Stimulated activated CD4-positive, alpha-beta T cell treated with anti-CD3 and anti-CD28 coated beads, Interleukin-1b, Interleukin-23, amount 100 ng/mL, for 24 hours (primary cell): ENCODE measurements at regions not wholly inside any gene's neighbourhood (a gene's known extent, or its start where the extent isn't known, plus 50 kb on each side); places are given as distances from the start of the nearest gene placed in this dataset.

Source experiments
- DNase-seq, 4 experiments: peaks; one replicate each; pipeline ENCODE4 v3.0.0-alpha.2; 2020; ENCODE audit warnings: low read depth in 4 of 4, low spot score in 1 of 4

DNA sequence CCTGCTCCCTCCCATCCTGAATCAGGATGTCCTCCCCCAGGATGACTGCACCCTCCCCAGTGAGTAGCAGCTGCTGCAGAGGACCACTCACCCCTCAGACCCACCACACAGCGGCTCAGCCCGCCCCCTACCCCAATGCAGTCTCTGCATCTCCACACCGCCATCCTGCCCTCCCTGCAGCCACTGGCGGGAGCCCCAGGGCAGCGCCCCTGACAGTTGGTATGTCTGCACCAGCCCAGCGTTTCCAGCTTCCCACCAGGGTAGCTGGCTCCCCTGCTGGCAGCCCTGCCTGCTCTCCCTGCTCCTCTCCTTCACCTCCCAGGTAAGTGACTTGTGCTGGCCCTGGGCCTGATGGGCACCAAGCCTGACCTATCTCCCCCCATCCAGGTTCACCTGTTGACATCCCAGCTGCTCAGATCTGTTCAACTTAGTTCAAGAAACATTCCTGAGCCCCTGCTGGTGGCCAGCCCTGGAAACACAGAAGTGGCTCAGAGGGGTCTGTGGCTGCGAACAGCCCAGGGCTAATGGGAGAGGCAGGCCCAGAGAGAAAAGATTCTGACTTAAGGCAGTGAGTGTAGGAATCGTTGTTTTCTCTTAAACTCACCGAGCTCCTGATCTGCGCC lies 117.7 kb upstream of the RAB6C start:
- DNase-seq = no peak

DNA sequence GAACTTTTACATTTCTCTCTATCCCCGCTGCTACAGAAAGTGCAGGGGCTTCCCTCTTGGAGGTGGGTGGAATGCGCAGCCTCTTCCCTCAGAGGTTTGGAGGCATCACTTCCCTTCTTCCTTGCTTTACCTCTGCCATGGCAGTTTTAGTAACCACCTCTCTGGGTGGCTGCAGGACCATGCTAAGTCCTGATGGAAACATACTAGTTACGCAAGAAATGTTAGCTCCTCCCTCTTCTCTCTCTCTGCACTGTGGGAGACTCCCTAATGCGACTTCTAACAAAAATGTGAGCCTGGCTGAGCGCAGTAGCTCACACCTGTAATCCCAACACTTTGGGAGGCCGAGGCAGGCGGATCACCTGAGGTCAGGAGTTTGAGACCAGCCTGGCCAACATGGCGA lies 116.8 kb upstream of the RAB6C start:
- no peak for DNase-seq

DNA sequence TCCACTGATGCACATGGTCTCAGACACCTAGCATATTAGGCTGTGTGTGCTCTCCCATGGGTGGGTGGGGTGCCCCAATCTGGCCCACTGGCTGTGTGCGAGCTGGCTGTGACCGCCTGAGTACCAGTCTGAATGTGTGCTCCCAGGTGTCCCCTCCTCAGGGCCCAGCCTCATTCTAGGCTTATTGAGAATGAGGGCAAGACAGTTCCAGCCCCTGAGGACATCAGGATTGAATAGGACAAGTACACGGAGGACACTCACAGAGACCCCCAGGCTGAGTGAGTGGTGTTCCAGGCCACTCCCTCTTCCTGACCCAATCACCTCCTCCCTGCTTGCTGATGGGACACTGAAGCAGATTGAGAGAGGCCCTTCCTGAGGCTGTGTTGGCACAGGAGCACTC lies 116.1 kb upstream of the RAB6C start:
- DNase-seq = no peak

DNA sequence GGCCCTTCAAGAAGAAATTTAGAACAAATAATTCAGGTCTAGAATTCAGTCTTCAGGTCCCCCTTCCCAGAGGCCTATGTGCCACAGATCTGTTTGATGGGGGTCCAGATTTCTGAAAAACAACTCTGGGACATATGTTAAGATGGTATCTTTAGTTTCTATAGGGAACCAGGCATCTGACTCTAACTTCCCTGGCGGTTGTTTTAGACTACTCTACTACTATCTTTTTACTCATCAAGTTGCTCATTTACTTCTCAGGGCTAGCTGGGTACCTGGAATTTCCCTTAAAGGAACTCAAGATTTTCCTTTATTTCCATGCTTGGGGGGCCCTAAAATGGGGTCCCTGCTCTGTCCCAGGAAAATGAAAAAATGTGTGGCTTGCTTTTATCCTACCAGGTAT lies 114.7 kb upstream of the RAB6C start:
- DNase-seq = no peak

DNA sequence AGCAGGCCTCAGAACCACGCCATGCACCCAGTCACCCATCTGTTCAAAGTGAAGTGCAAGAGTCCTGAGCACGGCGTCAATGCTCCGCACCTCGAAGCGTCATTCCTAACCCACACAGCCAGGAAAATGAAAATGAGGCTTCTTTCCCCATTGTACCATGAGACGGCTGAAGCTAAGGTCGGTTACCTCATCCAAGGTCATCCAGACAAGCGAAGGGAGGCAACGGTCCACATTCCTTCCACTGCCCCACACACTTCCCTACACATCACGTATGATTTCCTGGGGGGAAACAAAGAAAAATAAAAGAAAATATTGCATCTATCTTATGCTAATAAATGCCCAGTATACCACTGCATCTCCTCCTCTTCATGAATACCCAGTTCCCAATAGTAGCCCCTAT lies 113.5 kb upstream of the RAB6C start:
- DNase-seq = no peak

DNA sequence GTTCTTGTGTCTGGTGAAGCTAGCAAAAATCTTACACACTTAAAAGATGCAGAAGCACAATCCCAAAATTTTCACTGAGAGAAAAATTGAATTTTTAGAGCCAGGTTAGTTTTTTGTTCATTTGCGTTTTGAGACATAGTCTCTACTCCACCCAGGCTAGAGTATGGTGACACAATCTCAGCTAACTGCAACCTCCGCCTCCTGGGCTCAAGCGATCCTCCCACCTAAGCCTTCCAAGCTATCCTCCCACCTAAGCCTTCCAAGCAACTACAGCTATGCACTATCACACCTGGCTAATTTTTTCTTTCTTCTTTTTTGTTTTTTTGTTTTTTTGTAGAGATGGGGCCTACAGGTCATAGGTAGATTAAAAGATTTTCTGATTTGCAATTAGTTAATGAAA lies 113.1 kb upstream of the RAB6C start:
- DNase-seq = no peak

DNA sequence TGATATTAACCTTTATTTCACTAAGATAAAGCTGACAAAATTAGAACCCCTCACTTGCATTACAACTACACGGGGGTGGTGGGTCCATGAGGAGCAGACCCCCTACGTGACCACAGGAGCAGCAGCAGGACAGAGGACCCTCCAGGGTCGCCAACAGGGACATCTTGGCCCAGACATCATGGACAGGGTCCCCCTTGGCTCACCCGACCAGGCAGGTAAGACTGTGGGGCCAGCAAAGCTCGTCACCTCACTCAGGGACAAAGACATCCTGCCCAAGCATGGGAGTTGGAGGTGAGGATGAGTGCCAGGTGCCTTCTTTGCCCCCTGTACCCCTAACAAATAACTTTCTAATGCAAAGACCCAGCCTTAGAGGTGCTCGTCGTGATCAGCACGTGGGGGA lies 111.3 kb upstream of the RAB6C start:
- DNase-seq = no peak

DNA sequence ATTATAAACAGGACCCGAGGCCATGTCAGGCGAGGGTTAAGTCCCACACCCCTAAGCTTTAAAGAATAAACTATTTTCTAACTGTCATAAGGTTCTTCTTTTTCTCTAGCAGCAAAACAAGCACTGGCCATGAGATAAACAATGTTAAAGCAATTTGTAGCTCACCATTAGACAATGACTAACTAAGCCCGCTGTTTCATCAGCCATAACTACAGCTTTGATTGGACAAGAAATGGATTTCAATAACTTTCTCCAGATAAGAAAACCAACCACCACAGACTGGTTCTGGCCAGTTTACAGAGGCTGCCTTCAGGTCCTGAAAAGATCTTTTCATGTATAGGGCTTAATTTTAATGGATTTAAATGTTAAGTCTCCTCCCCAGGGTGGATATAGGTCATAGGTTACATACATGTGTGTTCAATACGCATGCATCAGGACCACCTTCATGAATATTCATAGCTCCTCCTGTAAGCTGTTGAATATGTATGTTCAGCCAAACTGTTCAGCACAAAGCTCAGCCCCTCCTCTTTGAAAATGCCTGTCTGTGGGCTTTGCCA lies 108.7 kb upstream of the RAB6C start:
- DNase-seq = no peak

DNA sequence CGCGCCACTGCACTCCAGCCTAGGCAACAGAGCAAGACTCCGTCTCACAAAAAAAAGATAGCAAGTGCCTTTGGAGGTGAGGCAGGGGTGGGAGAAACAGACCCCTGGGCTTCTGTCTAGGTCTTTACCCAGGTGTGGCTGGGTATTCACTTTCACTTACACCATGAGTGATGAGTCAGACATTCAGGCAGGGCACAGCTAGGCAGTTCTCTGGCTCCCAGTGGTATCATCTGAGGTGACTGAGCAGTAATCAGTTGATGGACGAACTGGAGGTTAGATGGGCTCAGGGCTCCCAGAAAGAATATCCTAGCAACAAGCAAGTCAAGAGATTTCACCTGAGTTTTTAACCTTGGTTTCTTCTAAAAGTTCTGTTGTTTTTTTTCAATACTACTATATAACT lies 107.0 kb upstream of the RAB6C start:
- DNase-seq = no peak

DNA sequence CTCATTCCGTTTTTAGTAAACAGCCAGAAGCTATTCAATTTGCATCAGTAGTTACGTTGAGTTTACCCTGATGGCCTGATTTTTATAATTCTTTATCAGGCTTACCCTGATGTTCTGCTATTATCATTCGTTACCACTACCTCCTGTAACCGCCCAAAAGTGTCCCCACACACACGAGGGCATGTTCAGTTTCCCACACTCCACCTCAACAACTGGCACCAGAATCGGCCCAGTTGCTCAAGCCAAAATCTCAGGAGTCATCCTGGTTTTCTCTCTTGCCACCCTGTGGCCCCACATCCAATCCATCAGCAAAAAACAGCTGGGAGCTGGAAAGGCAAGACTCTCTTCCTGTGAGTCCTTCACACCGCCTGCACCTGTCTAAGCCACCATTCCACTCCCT lies 102.9 kb upstream of the RAB6C start:
- no peak for DNase-seq

DNA sequence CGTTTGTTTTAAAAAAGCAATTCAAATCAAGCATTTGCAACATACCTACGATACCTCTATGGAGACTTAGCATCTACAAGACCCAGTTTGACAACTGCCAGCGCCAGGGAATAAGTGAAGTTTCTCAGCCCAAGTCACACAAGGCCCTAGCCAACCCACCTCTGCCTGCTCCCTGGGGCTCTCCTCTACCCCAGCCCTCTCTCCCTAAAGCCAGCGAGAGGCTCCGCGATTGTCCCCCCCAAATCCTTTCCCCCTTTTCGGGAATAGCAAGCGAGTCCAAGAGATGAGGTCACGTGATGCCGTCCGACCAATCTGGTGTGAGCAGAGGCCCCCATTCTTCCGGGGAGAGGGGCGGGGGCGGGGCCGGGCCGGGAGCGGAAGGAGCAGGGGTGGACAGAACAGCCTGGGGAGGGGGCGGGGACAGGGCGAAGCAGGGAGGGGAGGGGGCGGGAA lies 102.2 kb upstream of the RAB6C start:
- peak; percentile 65 to 77 (median 70) for DNase-seq

DNA sequence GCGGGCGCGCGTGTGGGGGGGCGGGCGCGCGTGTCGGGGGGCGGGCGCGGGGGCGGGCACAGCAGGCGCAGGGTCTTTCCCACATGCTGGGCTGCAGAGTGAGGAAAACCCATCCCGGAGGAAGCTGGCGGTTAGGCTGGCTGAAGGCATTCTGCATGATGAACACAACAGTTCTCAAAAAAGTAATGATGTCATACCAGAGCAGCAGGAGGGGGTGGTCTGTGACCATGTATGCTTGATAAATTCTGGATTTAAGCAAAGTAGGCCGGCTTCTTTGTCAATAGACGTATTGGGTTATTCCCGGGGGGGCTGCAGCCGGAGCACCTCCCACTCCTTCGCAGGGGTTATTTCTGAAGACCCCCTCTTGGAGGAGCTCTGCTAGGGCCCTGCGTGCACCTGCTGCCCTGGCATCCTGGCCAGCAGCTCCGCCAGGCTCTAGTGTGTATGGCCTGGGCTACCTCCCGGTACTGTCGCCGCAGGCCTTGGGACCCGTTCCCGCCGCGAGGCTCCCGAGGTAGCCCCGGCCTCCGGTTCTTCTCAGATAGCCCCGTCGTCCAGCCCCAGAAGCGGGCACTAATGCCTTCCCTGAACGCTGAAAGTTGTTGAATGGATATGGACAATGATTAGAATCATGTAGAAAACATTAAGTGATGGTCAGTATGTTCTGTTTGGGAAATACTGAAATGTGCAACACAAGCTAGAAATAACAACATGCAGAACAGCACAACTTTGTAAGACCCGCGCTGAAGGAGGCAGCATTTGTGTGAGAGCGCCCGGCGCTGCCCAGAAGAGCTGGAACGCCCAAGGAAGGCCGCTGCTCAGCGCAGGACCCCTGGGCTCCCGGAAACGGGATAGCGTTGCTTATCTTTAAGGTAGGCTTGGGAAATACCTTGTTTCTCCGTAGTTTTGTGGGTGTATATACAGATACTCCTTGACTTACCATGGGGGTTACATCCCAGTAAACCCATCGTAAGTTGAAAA lies 101.4 kb upstream of the RAB6C start:
- DNase-seq = peak in 1 of 4 experiments; percentile 5

DNA sequence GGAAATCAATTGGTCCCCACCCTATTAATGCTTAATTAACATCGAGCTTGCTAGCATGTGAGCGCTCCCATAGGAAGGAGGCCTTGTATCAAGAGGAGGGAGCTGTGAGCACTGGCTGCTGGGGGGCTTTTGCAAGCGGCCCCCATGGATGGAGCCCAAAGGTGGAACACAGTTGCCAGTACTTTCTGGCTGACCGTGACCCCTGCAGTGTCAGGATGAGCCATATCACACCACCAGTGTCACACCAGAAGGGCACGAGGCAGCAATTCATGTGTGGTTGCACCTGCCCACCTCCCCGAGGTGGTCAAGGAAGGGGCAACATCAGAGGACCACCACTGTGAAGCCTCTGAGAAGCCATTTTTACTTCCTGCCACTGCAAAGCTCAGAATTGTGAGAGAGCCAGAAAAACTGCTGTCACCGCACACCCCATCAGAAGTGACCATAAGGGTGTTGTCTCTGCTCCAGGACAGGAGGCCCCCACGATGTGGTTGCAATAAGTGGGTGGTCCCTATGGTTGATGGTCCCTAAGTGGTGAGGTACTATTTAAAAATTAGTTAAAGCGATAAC lies 99.8 kb upstream of the RAB6C start:
- no peak for DNase-seq

DNA sequence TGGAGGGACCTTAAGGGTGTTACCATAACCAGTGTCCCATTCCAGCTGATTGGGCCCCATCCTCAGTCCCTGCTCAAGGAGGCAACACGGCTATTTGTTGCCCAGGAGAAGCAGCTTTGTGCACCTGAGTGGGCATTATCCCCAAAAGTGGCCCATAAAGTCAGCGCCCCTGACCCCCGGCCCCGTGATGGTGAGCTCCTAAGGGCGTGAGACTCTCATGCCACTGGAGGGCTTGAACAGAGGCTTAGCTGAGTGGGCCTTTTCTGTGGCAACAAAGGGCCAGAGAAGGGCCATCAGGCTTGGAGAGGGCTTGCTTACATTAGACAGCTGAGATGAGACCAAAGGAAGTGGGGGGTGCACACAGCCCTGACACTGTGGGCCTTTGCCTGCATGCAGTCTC lies 99.2 kb upstream of the RAB6C start:
- DNase-seq = no peak

DNA sequence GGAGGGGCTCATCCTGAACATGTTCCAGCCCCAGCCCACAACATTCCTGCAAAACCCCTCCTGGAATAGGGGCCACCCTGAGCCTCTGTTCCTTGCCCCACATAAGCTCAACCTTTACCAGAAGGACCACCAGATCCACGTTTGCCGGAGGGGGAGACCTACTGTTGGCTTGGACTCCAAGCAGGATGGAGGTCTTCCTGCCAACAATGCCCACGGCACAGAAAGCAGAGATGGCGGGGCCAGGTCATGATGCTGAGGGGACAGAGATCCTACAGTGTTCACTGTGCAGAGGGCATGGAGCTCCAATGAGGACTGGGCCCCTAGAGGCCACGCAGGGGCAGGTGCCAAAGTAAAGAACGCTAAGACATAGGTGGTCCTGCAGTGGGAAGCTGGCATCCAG lies 98.5 kb upstream of the RAB6C start:
- no peak for DNase-seq

DNA sequence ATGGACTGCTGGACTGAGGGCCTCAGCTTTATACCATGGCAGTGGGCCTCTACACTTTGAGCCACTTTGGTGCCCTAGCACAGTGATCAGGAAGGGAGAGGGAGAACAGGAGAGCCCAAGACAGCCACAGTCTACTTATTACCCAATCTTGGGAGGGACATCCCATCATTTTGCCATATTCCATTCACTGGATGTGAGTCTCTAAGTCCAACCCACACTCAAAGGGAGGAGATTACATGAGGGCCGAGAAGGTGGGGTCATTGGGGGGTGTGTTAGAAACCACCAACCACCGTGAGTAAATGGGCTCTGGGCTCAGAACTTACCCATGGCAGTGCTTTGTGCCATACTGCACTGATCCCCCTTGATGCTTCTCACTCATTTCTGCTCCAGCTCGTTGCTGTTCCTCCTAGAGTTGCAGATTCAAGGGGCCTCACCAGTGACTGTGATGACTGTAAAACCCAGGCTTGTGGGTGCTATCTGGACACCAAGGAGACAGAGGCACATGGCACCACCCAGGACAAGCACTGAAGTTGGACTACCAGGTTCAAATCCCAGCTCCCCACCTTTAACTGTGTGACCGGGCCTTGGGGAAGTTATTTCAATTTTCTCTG lies 97.6 kb upstream of the RAB6C start:
- no peak for DNase-seq

DNA sequence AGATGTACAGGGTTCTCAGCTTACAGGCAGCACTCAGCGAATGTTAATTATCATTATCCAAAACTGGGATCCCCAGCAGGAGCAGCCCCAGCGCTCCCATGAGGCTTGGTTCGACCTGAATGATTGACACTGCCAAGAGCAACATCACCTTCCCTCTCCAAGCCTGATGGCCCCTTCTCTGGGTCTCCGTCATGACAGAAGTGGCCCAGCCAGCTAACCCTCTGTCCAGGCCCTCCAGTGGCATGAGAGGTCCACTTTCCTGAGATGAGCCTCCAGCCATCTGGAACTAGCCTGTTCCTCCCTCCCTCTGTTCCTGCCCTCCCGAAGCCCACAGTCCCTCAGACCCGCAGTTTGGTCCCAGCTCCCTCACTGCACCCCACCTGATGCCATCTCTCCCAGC lies 97.0 kb upstream of the RAB6C start:
- DNase-seq = no peak

DNA sequence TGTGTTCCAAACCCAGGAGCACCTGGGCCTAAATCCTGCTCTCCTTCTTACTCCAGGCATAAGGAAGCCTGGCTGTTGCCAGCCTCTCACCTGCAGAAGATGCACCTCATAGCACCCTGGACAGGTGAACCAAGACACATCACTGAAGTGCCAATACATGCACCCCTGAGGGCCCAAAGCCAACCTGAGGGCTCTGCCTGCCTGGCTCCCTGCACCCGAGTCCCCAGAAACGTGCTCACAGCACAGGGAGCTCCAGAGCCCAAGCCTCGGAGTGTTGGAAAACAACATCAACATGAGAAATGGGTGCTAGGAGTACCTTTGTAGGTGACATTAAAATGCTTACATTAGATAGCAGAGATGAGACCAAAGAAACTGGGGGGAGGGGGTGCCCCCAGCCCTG lies 96.3 kb upstream of the RAB6C start:
- DNase-seq = no peak

DNA sequence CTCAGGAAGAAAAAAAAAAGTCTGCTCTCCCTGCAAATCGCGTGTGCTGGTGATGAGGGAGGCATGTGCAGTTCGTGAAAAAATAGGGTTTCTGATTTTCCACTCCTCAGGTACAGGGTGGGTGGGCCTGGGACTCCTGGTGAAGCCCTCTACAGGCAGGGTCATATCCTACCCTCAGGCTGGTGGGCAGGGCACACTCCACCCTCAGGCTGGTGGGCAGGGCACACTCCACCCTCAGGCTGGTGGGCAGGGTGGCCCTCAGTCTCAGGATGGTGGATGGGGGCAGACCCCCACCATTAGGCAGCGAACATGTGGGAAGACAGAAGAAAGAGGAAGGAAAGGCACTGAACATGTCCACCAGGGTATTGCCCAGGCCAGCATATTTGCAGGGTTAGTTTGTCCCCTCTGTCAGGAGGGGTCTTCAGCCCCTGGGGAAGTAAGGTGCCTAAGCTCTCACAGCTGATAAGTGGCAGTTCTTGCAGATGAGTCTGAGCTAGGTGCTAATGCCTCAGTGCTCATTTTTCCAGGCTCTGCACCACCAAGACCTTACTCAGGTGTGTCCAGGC lies 95.2 kb upstream of the RAB6C start:
- DNase-seq = no peak

DNA sequence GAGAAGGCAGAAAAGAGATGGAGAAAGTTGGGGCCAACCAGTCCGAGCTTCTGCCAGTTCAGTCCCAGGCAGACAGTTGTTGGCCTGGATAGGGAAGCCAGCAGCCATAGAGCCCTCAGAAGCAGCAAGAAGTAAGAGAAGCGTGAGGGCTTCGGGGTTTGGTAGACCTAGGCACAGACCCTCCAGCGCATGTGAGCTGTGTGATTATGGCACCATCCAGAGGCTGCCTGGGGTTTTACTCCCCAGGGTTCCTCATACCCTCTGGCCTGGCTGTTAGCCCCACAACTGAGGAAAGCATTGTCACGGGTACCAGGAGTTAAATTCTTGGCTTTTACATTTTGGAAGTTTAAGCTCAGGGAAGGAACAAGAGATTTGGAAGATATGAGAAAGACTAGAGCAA lies 93.7 kb upstream of the RAB6C start:
- no peak for DNase-seq

DNA sequence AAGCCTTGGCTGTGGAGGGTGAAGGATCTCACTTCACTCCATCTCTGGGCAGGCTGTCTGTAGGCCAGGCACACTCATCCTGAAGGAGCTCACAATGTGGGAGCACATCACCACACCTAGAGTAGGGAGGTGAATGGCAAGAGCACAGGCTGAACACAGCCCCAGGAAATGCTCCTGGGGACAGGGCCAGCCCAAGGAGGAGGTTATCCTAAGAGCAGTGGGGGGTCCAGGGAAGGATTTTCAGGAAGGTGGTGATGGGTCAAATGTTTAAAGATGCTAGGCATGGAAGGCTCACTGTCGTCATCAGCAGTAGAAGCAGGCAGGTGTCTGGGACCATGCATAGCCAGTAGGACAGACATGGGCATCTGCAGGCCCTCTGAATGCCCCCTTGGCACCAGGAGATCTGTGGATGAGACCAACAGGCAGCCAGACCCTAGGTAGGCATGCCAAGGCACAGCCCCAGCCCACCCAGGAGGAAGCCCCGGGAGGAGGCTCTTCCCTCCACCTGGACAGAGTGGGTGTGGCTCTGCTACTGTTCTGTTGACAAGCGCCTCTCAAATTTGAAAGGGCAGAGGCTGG lies 91.7 kb upstream of the RAB6C start:
- no peak for DNase-seq
